ENCODE measurements at regions not wholly inside any gene's neighbourhood (a gene's known extent, or its start where the extent isn't known, plus 50 kb on each side); places are given as distances from the start of the nearest gene placed in this dataset.

- CTCF ChIA-PET: interaction anchor here (0.8 kb wide), 1 partner anchor 11 kb away, joined by 3 read pairs; no protein-coding TSS in a partner anchor
- no peak for DNase-seq (ENCODE audit: extremely low spot score)
- POLR2A ChIA-PET: no interaction called here
- TF ChIP-seq, protein P1, sequence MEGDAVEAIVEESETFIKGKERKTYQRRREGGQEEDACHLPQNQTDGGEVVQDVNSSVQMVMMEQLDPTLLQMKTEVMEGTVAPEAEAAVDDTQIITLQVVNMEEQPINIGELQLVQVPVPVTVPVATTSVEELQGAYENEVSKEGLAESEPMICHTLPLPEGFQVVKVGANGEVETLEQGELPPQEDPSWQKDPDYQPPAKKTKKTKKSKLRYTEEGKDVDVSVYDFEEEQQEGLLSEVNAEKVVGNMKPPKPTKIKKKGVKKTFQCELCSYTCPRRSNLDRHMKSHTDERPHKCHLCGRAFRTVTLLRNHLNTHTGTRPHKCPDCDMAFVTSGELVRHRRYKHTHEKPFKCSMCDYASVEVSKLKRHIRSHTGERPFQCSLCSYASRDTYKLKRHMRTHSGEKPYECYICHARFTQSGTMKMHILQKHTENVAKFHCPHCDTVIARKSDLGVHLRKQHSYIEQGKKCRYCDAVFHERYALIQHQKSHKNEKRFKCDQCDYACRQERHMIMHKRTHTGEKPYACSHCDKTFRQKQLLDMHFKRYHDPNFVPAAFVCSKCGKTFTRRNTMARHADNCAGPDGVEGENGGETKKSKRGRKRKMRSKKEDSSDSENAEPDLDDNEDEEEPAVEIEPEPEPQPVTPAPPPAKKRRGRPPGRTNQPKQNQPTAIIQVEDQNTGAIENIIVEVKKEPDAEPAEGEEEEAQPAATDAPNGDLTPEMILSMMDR (IDR thresholded peaks at IDR 0.05; ENCODE audit: control extremely low read depth, extremely low read depth, low read depth, missing control alignments): no peak
Measured at GRCh38 chr2:201971531-201972228, 62.0 kb upstream of the FZD7 start.

DNA sequence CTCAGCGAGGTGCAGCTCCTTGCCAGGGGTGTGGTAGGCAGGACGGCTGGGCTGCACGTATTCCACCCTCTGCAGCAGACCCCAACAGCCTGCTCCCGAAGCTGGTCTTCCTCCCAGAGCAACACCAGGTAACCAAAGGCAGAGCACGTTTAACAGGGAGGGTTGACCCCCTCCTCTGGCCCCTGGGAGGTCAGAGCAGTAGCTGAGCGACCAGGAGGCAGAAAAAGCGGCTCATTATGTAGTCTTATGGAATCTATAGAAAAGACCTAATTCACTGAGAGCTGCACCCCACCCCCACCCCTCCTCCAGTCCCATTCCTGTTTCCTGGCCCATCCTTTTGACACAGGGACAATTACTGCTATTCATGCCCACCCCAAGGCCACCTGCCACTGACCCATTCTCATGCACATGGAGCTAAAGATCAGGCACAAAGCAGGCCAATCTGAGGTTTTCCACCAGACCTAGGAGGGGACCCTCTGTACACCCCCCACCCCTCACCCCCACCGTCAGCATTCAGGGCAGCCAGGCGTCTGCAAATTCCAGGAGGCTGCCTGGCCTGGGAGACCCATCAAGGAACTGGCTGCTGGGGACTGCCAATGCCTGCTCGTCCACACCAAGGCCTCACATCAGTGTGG, 60.9 kb upstream of the FZD7 start:
- TF ChIP-seq, protein P1 (IDR thresholded peaks at IDR 0.05; ENCODE audit: control extremely low read depth, extremely low read depth, low read depth, missing control alignments): no peak
- POLR2A ChIA-PET: no interaction called here
- CTCF ChIA-PET: interaction anchor here (0.8 kb wide), 1 partner anchor 10 kb away, joined by 3 read pairs; no protein-coding TSS in a partner anchor
- no peak for DNase-seq (ENCODE audit: extremely low spot score)

GRCh38 chr2:201973305-201973928, 60.2 kb upstream of the FZD7 start:
- TF ChIP-seq, protein P1 (IDR thresholded peaks at IDR 0.05; ENCODE audit: control extremely low read depth, extremely low read depth, low read depth, missing control alignments): no peak
- ChIA-PET CTCF (no interaction called here), POLR2A (no interaction called here)
- DNase-seq (ENCODE audit: extremely low spot score): no peak

GRCh38 chr2:201974171-201975100, 59.2 kb upstream of the FZD7 start:
- TF ChIP-seq, protein P1 (IDR thresholded peaks at IDR 0.05; ENCODE audit: control extremely low read depth, extremely low read depth, low read depth, missing control alignments): no peak
- no peak for DNase-seq (ENCODE audit: extremely low spot score)
- ChIA-PET POLR2A (no interaction called here), CTCF (no interaction called here)

- TF ChIP-seq, protein P1 (IDR thresholded peaks at IDR 0.05; ENCODE audit: control extremely low read depth, extremely low read depth, low read depth, missing control alignments): no peak
- no peak for DNase-seq (ENCODE audit: extremely low spot score)
- POLR2A ChIA-PET: no interaction called here
- CTCF ChIA-PET: no interaction called here
Measured at GRCh38 chr2:201975434-201975833, 58.2 kb upstream of the FZD7 start.

Data from GM10248 (cell line).